Naive thymus-derived CD8-positive, alpha-beta T cell (primary cell): ENCODE measurements at regions not wholly inside any gene's neighbourhood (a gene's known extent, or its start where the extent isn't known, plus 50 kb on each side); places are given as distances from the start of the nearest gene placed in this dataset.

Experiments
- ATAC-seq, 2 donors: fragments of 150-1000 bp; cut with Tn5 transposase in 1 of 2; sonication (Bioruptor Pico), chemical (Tn5 transposase) in 1 of 2; 1 replicate in 1 of 2; 2 replicates in 1 of 2; pipeline ENCODE4 v1.10.0; 2021; ENCODE audit warnings: mild to moderate bottlenecking in 2 of 2, moderate library complexity in 2 of 2
- POLR2A ChIA-PET: fragments of 350-600 bp; sonication (Branson Sonifier 250); formaldehyde crosslinking; loops from one replicate; lab custom pipeline; 2021; ENCODE audit warnings: antibody characterized with exemption; lab: Charles Lee
- DNase-seq, 10 donors: peaks; one replicate each; pipeline versions ENCODE4 v3.0.0 to v3.0.0-alpha.2; 2020 to 2022
- H3K27ac Mint-ChIP-seq, 10 donors: one replicate each; pipeline ENCODE4 v1.8.0; 2020 to 2022; ENCODE audit warnings: mild to moderate bottlenecking in 10 of 10, mixed read lengths in 10 of 10, moderate library complexity in 4 of 10, inconsistent platforms in 1 of 10
- H3K27me3 Mint-ChIP-seq, 5 donors: one replicate each; pipeline ENCODE4 v1.8.0; 2021 to 2022; ENCODE audit warnings: mixed read lengths in 5 of 5
- H3K36me3 Mint-ChIP-seq, 3 donors: one replicate each; pipeline ENCODE4 v1.8.0; 2020 to 2022; ENCODE audit warnings: mixed read lengths in 3 of 3, mild to moderate bottlenecking in 2 of 3, inconsistent platforms in 1 of 3
- H3K4me1 Mint-ChIP-seq, 4 donors: one replicate each; pipeline ENCODE4 v1.8.0; 2021 to 2022; ENCODE audit warnings: mixed read lengths in 4 of 4
- H3K4me3 Mint-ChIP-seq, 10 donors: one replicate each; pipeline ENCODE4 v1.8.0; 2020 to 2022; ENCODE audit warnings: mild to moderate bottlenecking in 10 of 10, mixed read lengths in 10 of 10, moderate library complexity in 6 of 10, inconsistent platforms in 1 of 10
- H3K9me3 Mint-ChIP-seq, 9 donors: one replicate each; pipeline ENCODE4 v1.8.0; 2020 to 2022; ENCODE audit warnings: mixed read lengths in 9 of 9, mild to moderate bottlenecking in 3 of 9, inconsistent platforms in 1 of 9, moderate library complexity in 1 of 9

- Mint-ChIP-seq H3K9me3 (peaks cover 0 to 17% (median 3%) of the 10 kb centered on the region in 9 donors), H3K36me3 (peaks cover 0 to 12% (median 0%) of the 10 kb centered on the region in 3 donors), H3K4me1 (peaks cover 0 to 40% (median 22%) of the 10 kb centered on the region in 4 donors), H3K27ac (no peak overlapping the region), H3K4me3 (no peak overlapping the region), H3K27me3 (no peaks in the 10 kb centered on the region)
- POLR2A ChIA-PET, result interaction anchor here (0.6 kb wide), 1 partner anchor 660 kb away, joined by 4 read pairs; the partner anchor contains the start of gene SLC9A9
- DNase-seq (no peak), ATAC-seq (no peak)
Measured at GRCh38 chr3:143188881-143189280, 69.3 kb downstream of the CHST2 start.

- H3K4me1 Mint-ChIP-seq, result peaks cover 0 to 30% (median 20%) of the 10 kb centered on the region in 4 donors
- peaks cover 0 to 17% (median 3%) of the 10 kb centered on the region in 9 donors for H3K9me3 Mint-ChIP-seq
- H3K27me3 Mint-ChIP-seq, result no peaks in the 10 kb centered on the region
- H3K27ac Mint-ChIP-seq, result peak overlapping the region in 1 of 10 donors; percentile 33
- H3K36me3 Mint-ChIP-seq, result peaks cover 0 to 12% (median 0%) of the 10 kb centered on the region in 3 donors
- ATAC-seq (no peak), DNase-seq (no peak)
- H3K4me3 Mint-ChIP-seq, result no peak overlapping the region
- POLR2A ChIA-PET, result interaction anchor here (0.7 kb wide), 1 partner anchor 19 kb away, joined by 4 read pairs; no protein-coding TSS in a partner anchor
Measured at GRCh38 chr3:143190101-143190500, 70.5 kb downstream of the CHST2 start.

- Mint-ChIP-seq H3K27ac (peak overlapping the region in 9 of 10 donors; percentile 3 to 86 (median 41)), H3K9me3 (peaks cover 0 to 20% (median 3%) of the 10 kb centered on the region in 9 donors), H3K4me3 (peak overlapping the region; percentile 0 to 71 (median 49)), H3K36me3 (peaks cover 0 to 13% (median 0%) of the 10 kb centered on the region in 3 donors), H3K4me1 (peaks cover 0 to 30% (median 20%) of the 10 kb centered on the region in 4 donors), H3K27me3 (no peaks in the 10 kb centered on the region)
- POLR2A ChIA-PET, result no interaction called here
- ATAC-seq (no peak), DNase-seq (no peak)
Measured at GRCh38 chr3:143192193-143192592, 72.6 kb downstream of the CHST2 start.

- ATAC-seq (no peak), DNase-seq (no peak)
- no peak overlapping the region for H3K4me3 Mint-ChIP-seq
- H3K9me3 Mint-ChIP-seq, result peaks cover 0 to 9% (median 2%) of the 10 kb centered on the region in 9 donors
- peaks cover 0 to 9% (median 7%) of the 10 kb centered on the region in 3 donors for H3K36me3 Mint-ChIP-seq
- H3K27ac Mint-ChIP-seq, result no peak overlapping the region
- POLR2A ChIA-PET, result no interaction called here
- H3K27me3 Mint-ChIP-seq, result no peaks in the 10 kb centered on the region
- H3K4me1 Mint-ChIP-seq, result peaks cover 0 to 5% (median 0%) of the 10 kb centered on the region in 4 donors
Measured at GRCh38 chr3:143200001-143200924, 80.7 kb downstream of the CHST2 start.

- no peak for DNase-seq
- no peaks in the 10 kb centered on the region for H3K27me3 Mint-ChIP-seq
- POLR2A ChIA-PET, result no interaction called here
- peaks cover 0 to 9% (median 6%) of the 10 kb centered on the region in 9 donors for H3K9me3 Mint-ChIP-seq
- peaks cover 0 to 14% (median 9%) of the 10 kb centered on the region in 3 donors for H3K36me3 Mint-ChIP-seq
- no peak overlapping the region for H3K4me3 Mint-ChIP-seq
- peaks cover 0 to 5% (median 0%) of the 10 kb centered on the region in 4 donors for H3K4me1 Mint-ChIP-seq
- H3K27ac Mint-ChIP-seq, result no peak overlapping the region
- ATAC-seq, result no peak
Measured at GRCh38 chr3:143201045-143201444, 81.5 kb downstream of the CHST2 start.

GRCh38 chr3:143201870-143202752 lies 82.5 kb downstream of the CHST2 start:
- no peak overlapping the region for H3K27ac Mint-ChIP-seq
- H3K4me1 Mint-ChIP-seq, result peaks cover 0 to 7% (median 3%) of the 10 kb centered on the region in 4 donors
- POLR2A ChIA-PET, result no interaction called here

GRCh38 chr3:143203142-143203541 lies 83.6 kb downstream of the CHST2 start:
- Mint-ChIP-seq H3K9me3 (peaks cover 0 to 9% (median 3%) of the 10 kb centered on the region in 9 donors), H3K27me3 (no peaks in the 10 kb centered on the region), H3K36me3 (peaks cover 0 to 14% (median 4%) of the 10 kb centered on the region in 3 donors), H3K27ac (no peak overlapping the region), H3K4me1 (peaks cover 0 to 12% (median 3%) of the 10 kb centered on the region in 4 donors), H3K4me3 (no peak overlapping the region)
- POLR2A ChIA-PET, result no interaction called here
- DNase-seq, result no peak
- ATAC-seq, result no peak

More at GRCh38 chr3:143201870-143202752, 82.5 kb downstream of the CHST2 start:
- peaks cover 0 to 14% (median 9%) of the 10 kb centered on the region in 3 donors for H3K36me3 Mint-ChIP-seq
- H3K9me3 Mint-ChIP-seq, result peaks cover 0 to 9% (median 6%) of the 10 kb centered on the region in 9 donors
- H3K27me3 Mint-ChIP-seq, result no peaks in the 10 kb centered on the region
- H3K4me3 Mint-ChIP-seq, result no peak overlapping the region
- DNase-seq (no peak), ATAC-seq (no peak)

GRCh38 chr3:143203848-143204247 lies 84.3 kb downstream of the CHST2 start:
- Mint-ChIP-seq H3K4me1 (peaks cover 0 to 12% (median 3%) of the 10 kb centered on the region in 4 donors), H3K27ac (no peak overlapping the region), H3K36me3 (peaks cover 0 to 14% (median 4%) of the 10 kb centered on the region in 3 donors), H3K27me3 (no peaks in the 10 kb centered on the region), H3K9me3 (peaks cover 0 to 9% (median 3%) of the 10 kb centered on the region in 9 donors), H3K4me3 (no peak overlapping the region)
- POLR2A ChIA-PET, result no interaction called here
- ATAC-seq (no peak), DNase-seq (no peak)

- H3K36me3 Mint-ChIP-seq, result peaks cover 0 to 14% (median 4%) of the 10 kb centered on the region in 3 donors
- no peak for ATAC-seq
Measured at GRCh38 chr3:143206955-143207337, 87.4 kb downstream of the CHST2 start.

GRCh38 chr3:143207338-143207961 lies 87.9 kb downstream of the CHST2 start:
- POLR2A ChIA-PET, result no interaction called here
- Mint-ChIP-seq H3K4me1 (peaks cover 0 to 22% (median 2%) of the 10 kb centered on the region in 4 donors), H3K27ac (no peak overlapping the region), H3K27me3 (no peaks in the 10 kb centered on the region), H3K36me3 (peaks cover 0 to 14% (median 4%) of the 10 kb centered on the region in 3 donors), H3K9me3 (peaks cover 0 to 9% (median 3%) of the 10 kb centered on the region in 9 donors), H3K4me3 (no peak overlapping the region)
- no peak for DNase-seq
- ATAC-seq, result no peak

More at GRCh38 chr3:143206955-143207337, 87.4 kb downstream of the CHST2 start:
- no peak for DNase-seq
- Mint-ChIP-seq H3K27ac (peak overlapping the region in 1 of 10 donors; percentile 41), H3K4me3 (no peak overlapping the region), H3K9me3 (peaks cover 0 to 9% (median 3%) of the 10 kb centered on the region in 9 donors), H3K27me3 (no peaks in the 10 kb centered on the region), H3K4me1 (peaks cover 0 to 22% (median 2%) of the 10 kb centered on the region in 4 donors)
- POLR2A ChIA-PET, result no interaction called here

GRCh38 chr3:143208976-143209714 lies 89.6 kb downstream of the CHST2 start:
- ATAC-seq (no peak), DNase-seq (no peak)
- Mint-ChIP-seq H3K36me3 (peaks cover 0 to 14% (median 4%) of the 10 kb centered on the region in 3 donors), H3K27me3 (no peaks in the 10 kb centered on the region), H3K4me1 (peaks cover 0 to 22% (median 2%) of the 10 kb centered on the region in 4 donors), H3K27ac (peak overlapping the region in 1 of 10 donors; percentile 61), H3K4me3 (no peak overlapping the region), H3K9me3 (peaks cover 0 to 9% (median 3%) of the 10 kb centered on the region in 9 donors)
- POLR2A ChIA-PET, result no interaction called here
